GM10248 (cell line): ENCODE measurements at regions not wholly inside any gene's neighbourhood (a gene's known extent, or its start where the extent isn't known, plus 50 kb on each side); places are given as distances from the start of the nearest gene placed in this dataset.
"Not testable (repeated sequence)": the region's sequence is repeated elsewhere in the genome, so short reads cannot be mapped to it uniquely, and the experiment has no call there.

ENCODE experiments used
- CTCF ChIA-PET: fragments of 300-600 bp; sonication (Branson Sonifier 250); formaldehyde crosslinking; extraction: SDS; loops from one replicate; lab custom pipeline; 2021; ENCODE audit warnings: antibody characterized with exemption; lab: Yijun Ruan, JAX
- POLR2A ChIA-PET: fragments of 350-650 bp; sonication (Branson Sonifier 250); formaldehyde crosslinking; extraction: SDS; loops from one replicate; lab custom pipeline; 2020; ENCODE audit warnings: antibody characterized with exemption; lab: Yijun Ruan, JAX
- DNase-seq: peaks from one replicate; pipeline ENCODE4 v3.0.0; 2012; ENCODE audit errors: extremely low spot score
- TF ChIP-seq, protein P1 (sequence below): IDR thresholded peaks from 2 replicates; pipeline ENCODE4 v1.5.1; 2012; ENCODE audit warnings: mild to moderate bottlenecking, low read depth; ENCODE audit errors: extremely low read depth, missing control alignments, control extremely low read depth

GRCh38 chr3:89002191-89002590 lies 105.2 kb upstream of the EPHA3 start:
- ChIA-PET CTCF (no interaction called here), POLR2A (no interaction called here)
- TF ChIP-seq, protein P1, sequence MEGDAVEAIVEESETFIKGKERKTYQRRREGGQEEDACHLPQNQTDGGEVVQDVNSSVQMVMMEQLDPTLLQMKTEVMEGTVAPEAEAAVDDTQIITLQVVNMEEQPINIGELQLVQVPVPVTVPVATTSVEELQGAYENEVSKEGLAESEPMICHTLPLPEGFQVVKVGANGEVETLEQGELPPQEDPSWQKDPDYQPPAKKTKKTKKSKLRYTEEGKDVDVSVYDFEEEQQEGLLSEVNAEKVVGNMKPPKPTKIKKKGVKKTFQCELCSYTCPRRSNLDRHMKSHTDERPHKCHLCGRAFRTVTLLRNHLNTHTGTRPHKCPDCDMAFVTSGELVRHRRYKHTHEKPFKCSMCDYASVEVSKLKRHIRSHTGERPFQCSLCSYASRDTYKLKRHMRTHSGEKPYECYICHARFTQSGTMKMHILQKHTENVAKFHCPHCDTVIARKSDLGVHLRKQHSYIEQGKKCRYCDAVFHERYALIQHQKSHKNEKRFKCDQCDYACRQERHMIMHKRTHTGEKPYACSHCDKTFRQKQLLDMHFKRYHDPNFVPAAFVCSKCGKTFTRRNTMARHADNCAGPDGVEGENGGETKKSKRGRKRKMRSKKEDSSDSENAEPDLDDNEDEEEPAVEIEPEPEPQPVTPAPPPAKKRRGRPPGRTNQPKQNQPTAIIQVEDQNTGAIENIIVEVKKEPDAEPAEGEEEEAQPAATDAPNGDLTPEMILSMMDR = no peak
- no peak for DNase-seq

DNA sequence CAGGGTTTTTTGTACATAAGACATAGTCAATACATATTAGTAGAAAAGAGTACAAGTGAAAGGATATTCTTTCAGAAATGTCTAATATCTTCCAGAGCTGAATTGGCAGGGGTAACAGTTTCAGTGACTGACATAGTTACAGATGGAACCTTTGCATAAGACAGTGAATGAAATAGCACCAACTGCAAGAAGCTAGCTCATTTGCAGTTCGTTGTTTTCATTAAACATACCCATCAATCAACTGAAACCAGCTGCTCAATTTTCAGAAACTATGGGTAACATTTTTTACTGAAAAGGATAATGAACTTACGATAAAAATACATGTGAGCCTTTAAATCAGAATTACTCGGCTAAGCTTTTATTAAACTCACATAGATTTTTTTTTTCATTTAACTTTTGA lies 93.9 kb upstream of the EPHA3 start:
- POLR2A ChIA-PET = no interaction called here
- DNase-seq = no peak
- TF ChIP-seq, protein P1 = no peak
- CTCF ChIA-PET = interaction anchor here (1.3 to 1.6 kb wide), 2 partner anchors 14 to 21 kb away, joined by 3 to 5 read pairs; no protein-coding TSS in a partner anchor

DNA sequence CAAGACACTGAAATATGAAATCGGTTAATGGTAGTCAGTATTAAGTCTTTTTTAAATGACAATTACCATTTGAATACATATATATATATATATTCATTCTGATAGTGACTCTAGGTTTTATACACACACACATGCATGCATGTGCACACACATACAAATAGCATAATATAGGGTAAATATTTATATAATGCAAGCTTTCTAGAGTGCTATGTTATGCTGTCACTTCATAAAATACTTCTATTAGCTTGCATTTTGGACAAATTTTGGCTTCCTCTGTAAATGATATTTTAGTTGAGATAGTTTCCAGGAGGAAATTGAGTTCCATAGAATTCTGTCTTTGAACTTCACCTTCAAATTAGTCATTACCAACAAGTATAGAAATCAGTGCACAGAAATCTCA lies 89.9 kb upstream of the EPHA3 start:
- ChIA-PET CTCF (no interaction called here), POLR2A (no interaction called here)
- TF ChIP-seq, protein P1 = no peak
- no peak for DNase-seq

- CTCF ChIA-PET = interaction anchor here (0.7 to 1.1 kb wide), 2 partner anchors 9 to 38 kb away, joined by 3 read pairs; no protein-coding TSS in a partner anchor
- no peak for DNase-seq
- TF ChIP-seq, protein P1 = no peak
- POLR2A ChIA-PET = no interaction called here
These were observed 82.2 kb upstream of the EPHA3 start for GRCh38 chr3:89025185-89025584.

DNA sequence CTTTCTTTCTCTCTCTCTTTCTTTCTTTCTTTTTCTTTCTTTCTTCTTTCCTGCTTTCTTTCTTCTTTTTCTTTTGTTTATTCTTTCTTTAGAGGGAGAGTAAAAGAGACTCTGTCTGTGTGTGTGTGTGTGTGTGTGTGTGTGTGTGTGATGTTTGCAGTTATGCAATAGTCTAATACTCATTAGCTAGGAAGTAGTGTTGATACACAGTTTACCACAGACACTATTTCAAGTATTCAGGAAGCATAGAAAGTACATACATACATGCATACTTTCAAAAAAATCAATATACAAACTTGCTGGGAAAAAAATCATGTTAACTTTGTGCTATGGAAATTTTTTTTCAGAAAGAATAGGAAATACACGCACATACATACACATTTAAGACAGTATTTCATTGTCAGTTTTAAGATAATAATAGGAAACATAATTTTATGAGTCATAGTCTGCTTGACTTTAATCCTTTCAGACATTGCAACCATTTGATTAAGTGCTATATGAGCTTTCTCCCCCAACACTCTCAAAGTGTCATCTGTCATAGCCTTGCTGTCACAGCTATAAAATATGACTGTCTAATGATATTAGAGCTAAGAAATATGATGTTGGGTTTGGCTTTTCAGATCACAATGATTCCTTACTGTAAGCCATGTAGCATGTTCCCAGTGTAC lies 74.9 kb upstream of the EPHA3 start:
- POLR2A ChIA-PET = no interaction called here
- no peak for DNase-seq
- TF ChIP-seq, protein P1 = no peak
- CTCF ChIA-PET = interaction anchor here (2.1 kb wide), 1 partner anchor 9 kb away, joined by 8 read pairs; no protein-coding TSS in a partner anchor

GRCh38 chr3:89034723-89035122 lies 72.7 kb upstream of the EPHA3 start:
- POLR2A ChIA-PET, DNase-seq: not testable (repeated sequence)
- CTCF ChIA-PET = interaction anchor here (1.0 to 1.2 kb wide), 2 partner anchors 9 to 21 kb away, joined by 3 read pairs; no protein-coding TSS in a partner anchor

DNA sequence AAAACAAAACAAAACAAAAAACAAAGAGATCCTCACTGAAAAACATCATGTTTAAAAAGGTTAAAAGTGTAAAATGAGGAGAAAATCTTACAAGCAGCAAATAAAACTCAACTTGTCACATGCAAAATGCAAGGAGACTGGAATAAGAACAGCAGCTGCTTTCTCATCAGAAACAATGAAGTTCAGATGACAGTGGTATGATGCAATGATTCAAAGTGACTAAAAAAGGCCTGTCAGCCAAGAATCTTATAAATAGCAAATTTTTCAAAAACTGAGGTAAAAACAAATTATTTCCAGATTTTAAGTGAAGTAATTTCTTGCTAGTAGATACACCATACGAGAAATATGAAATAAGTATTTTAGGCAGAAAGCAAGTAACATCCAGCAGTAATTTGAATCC lies 68.6 kb upstream of the EPHA3 start:
- TF ChIP-seq, protein P1 = no peak
- CTCF ChIA-PET = no interaction called here
- POLR2A ChIA-PET = no interaction called here

More for the DNA sequence above, 68.6 kb upstream of the EPHA3 start:
- DNase-seq = no peak
